IPS DF 6.9 (cell line): ENCODE measurements at regions not wholly inside any gene's neighbourhood (a gene's known extent, or its start where the extent isn't known, plus 50 kb on each side); places are given as distances from the start of the nearest gene placed in this dataset.
"Not testable (repeated sequence)": the region's sequence is repeated elsewhere in the genome, so short reads cannot be mapped to it uniquely, and the experiment has no call there.

Source experiments
- DNase-seq: peaks from one replicate; pipeline ENCODE4 v3.0.0-alpha.2; 2013; ENCODE audit warnings: low read depth, low spot score
- H3K27ac ChIP-seq: one replicate; pipeline ENCODE4 v1.5.1; 2013; ENCODE audit warnings: low read length, control low read depth
- H3K27me3 ChIP-seq: 2 replicates; pipeline ENCODE4 v1.6.1; 2013; ENCODE audit warnings: mild to moderate bottlenecking, low read length; ENCODE audit not compliant: control insufficient read depth, insufficient read depth
- H3K36me3 ChIP-seq: 2 replicates; pipeline ENCODE4 v1.6.1; 2013; ENCODE audit warnings: low read length; ENCODE audit not compliant: control insufficient read depth, insufficient read depth
- H3K4me1 ChIP-seq: 2 replicates; pipeline ENCODE4 v1.6.1; 2013; ENCODE audit warnings: low read length; ENCODE audit not compliant: control insufficient read depth, insufficient read depth
- H3K4me3 ChIP-seq: 2 replicates; pipeline ENCODE4 v1.5.1; 2013; ENCODE audit warnings: mild to moderate bottlenecking, low read length
- H3K9me3 ChIP-seq: 2 replicates; pipeline ENCODE4 v1.6.1; 2013; ENCODE audit warnings: low read length, inconsistent platforms; ENCODE audit not compliant: control insufficient read depth, insufficient read depth
- WGBS: extraction: QIAGEN DNeasy Blood & Tissue Kit; methylation state at CpG from one replicate; pipeline ENCODE4 v1.1.7; 2013; ENCODE audit warnings: mixed read lengths, missing lambda C conversion rate; ENCODE audit not compliant: insufficient read length, insufficient coverage; 5-methylcytosine and 5-hydroxymethylcytosine counted together

GRCh38 chr11:37431633-37432230 lies 833.7 kb upstream of the RAG2 start:
- not testable (repeated sequence) for H3K27me3 ChIP-seq, H3K4me1 ChIP-seq, H3K4me3 ChIP-seq, H3K9me3 ChIP-seq, H3K36me3 ChIP-seq, DNase-seq, H3K27ac ChIP-seq
- no CpG with 5 or more reads among the region's 29 CpGs for WGBS

DNA sequence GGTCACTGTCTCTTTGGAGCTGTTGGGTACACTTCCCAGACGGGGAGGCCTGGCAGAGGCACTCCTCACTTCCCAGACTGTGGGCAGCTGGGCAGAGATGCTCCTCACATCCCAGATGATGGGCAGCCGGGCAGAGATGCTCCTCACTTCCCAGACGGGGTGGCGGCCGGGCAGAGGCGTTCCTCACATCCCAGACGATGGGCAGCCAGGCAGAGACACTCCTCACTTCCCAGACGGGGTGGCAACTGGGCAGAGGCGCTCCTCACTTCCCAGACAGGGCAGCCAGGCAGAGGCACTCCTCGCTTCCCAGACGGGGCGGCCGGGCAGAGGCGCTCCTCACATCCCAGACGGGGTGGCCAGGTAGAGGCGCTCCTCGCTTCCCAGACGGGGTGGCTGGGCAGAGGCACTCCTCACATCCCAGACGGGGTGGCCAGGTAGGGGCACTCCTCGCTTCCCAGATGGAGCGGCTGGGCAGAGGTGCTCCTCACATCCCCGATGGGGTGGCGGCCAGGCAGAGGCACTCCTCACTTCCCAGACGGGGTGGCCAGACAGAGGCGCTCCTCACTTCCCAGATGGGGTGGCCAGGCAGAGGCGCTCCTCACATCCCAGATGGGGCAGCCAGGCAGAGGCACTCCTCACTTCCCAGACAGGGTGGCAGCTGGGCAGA lies 833.1 kb upstream of the RAG2 start:
- not testable (repeated sequence) for H3K4me3 ChIP-seq, H3K27ac ChIP-seq, H3K27me3 ChIP-seq, H3K36me3 ChIP-seq, H3K9me3 ChIP-seq, DNase-seq, H3K4me1 ChIP-seq
- no CpG with 5 or more reads among the region's 26 CpGs for WGBS

DNA sequence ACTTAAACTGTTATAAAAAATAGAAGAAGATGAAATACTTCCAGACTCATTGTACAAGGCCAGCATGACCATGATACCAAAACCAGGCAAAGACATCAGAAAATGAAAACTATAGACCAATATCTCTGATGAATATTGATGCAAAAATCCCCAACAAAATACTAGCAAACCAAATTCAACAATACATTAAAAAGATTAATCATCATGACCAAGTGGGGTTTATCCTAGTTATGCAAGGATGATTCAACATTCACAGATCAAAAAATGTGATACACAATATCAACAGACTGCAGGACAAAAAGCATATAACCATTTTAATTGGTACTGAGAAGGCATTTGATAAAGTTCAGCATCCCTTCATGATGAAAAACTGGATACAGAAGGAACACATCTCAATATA lies 824.5 kb upstream of the RAG2 start:
- Histone ChIP-seq H3K9me3 (no peaks in the 10 kb centered on the region; the same call in 1 of the 2 replicates), H3K4me3 (no peak overlapping the region), H3K27ac (no peak overlapping the region), H3K36me3 (no peaks in the 10 kb centered on the region), H3K4me1 (no peaks in the 10 kb centered on the region), H3K27me3 (no peaks in the 10 kb centered on the region)
- no peak for DNase-seq

DNA sequence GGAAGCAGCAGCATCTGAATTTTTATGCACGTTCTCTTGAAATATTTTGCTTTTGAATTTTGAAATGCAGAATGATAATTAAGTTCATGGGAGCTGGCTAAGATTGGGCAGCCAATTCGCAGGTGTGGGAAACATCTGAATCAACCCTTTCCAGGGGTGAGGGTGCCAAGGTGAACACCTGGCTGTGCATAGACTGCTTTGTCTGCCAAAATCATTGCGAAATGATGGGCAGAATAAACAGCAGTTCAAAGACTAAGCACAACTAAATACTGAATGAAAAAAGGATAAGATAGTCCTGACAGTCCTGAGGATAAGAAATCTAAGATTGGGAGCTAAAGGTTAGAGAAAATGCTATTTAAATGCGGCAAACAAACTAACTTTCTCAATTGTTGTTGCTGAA lies 813.3 kb upstream of the RAG2 start:
- H3K27me3 ChIP-seq = no peaks in the 10 kb centered on the region
- DNase-seq = no peak
- no peak overlapping the region for H3K4me3 ChIP-seq
- H3K27ac ChIP-seq = no peak overlapping the region
- no CpG with 5 or more reads among the region's 4 CpGs for WGBS
- H3K4me1 ChIP-seq = no peaks in the 10 kb centered on the region
- no peaks in the 10 kb centered on the region for H3K9me3 ChIP-seq
- H3K36me3 ChIP-seq = no peaks in the 10 kb centered on the region

- no peaks in the 10 kb centered on the region for H3K9me3 ChIP-seq
- no peaks in the 10 kb centered on the region for H3K36me3 ChIP-seq
- H3K4me3 ChIP-seq = no peak overlapping the region
- no peaks in the 10 kb centered on the region for H3K4me1 ChIP-seq
- no peak for DNase-seq
- H3K27me3 ChIP-seq = no peaks in the 10 kb centered on the region
- H3K27ac ChIP-seq = no peak overlapping the region
Observed at GRCh38 chr11:37409124-37409523, 811.1 kb upstream of the RAG2 start.

GRCh38 chr11:37407461-37407860 lies 809.4 kb upstream of the RAG2 start:
- Histone ChIP-seq H3K4me1 (no peaks in the 10 kb centered on the region), H3K27me3 (no peaks in the 10 kb centered on the region), H3K36me3 (no peaks in the 10 kb centered on the region), H3K27ac (no peak overlapping the region), H3K4me3 (no peak overlapping the region), H3K9me3 (no peaks in the 10 kb centered on the region)
- no peak for DNase-seq
- WGBS = no CpG with 5 or more reads among the region's 2 CpGs

DNA sequence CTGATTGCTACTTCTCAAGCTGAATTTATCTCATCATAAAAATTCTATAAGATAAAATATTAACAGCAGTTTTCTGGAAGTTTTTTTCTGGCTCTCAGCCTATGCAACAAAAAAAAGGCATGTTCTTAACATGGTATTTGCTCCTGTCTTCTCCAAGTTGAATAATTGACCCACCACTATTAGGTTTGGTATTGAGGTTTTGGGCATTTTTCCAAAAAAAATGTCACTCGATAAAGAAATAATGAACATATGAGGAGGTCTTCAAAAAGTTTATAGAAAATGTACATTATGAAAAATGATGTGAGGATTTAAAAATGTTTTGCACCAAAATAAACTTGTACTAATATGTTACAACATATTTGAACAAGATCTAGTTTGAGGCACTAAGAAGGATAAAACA lies 808.6 kb upstream of the RAG2 start:
- H3K4me1 ChIP-seq = no peaks in the 10 kb centered on the region
- H3K4me3 ChIP-seq = no peak overlapping the region
- DNase-seq = no peak
- H3K36me3 ChIP-seq = no peaks in the 10 kb centered on the region
- no peaks in the 10 kb centered on the region for H3K9me3 ChIP-seq
- WGBS = no CpG with 5 or more reads among the region's 1 CpG
- no peaks in the 10 kb centered on the region for H3K27me3 ChIP-seq
- no peak overlapping the region for H3K27ac ChIP-seq

DNA sequence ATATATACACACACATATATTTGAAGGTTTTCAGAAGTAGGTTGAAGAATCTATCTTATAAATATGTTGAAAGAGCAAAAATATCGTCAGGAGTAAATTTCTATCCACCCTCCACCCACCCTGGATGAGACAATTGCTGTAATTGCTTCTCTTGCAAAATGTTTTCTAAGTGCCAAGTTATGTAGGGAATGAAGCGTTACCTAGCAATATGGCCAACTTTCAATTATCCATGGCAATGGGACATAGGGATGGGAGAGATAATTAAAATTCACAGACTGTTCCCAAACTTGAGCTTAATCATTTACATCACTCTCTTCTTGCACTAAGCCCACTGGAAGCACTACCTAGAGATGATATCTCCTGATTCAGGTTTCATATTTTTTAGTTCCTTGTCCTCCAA lies 806.2 kb upstream of the RAG2 start:
- DNase-seq = no peak

GRCh38 chr11:37402663-37403062 lies 804.6 kb upstream of the RAG2 start:
- WGBS = no CpG with 5 or more reads among the region's 1 CpG
- Histone ChIP-seq H3K4me1 (no peaks in the 10 kb centered on the region), H3K9me3 (no peaks in the 10 kb centered on the region), H3K27ac (no peak overlapping the region), H3K27me3 (no peaks in the 10 kb centered on the region), H3K36me3 (no peaks in the 10 kb centered on the region), H3K4me3 (no peak overlapping the region)
- no peak for DNase-seq

More for the DNA sequence above, 806.2 kb upstream of the RAG2 start:
- Histone ChIP-seq H3K4me1 (no peaks in the 10 kb centered on the region), H3K36me3 (no peaks in the 10 kb centered on the region), H3K4me3 (no peak overlapping the region), H3K27ac (no peak overlapping the region), H3K9me3 (no peaks in the 10 kb centered on the region), H3K27me3 (no peaks in the 10 kb centered on the region)
- no CpG with 5 or more reads among the region's 2 CpGs for WGBS

DNA sequence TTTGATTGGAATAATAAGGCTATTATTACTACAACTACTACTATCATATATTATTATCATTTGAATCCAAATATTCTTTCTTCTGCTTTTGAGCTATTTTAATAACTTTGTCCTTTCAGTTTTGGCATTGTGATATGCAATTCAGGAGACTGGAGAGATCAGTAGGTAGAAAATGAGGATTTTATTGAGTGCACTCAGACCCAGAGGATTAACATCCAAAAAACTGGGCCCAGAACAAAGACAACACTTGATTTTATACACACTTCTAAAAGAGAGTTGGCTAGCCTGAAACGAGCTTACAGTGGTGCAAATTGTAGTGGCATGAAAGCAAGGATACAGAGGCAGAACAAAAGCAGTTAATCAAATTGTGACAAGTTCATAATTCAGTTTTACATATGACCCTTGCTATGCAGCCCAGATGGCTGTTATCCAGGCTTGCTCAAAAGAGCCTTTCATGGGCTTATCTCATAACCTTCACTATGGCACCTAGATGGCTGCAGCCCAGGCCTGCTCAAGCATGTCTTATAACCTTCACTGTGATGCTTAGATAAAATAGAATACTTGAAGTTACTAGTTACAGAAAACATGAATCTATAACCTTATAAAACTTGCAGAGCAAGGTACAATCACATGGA lies 796.3 kb upstream of the RAG2 start:
- Histone ChIP-seq H3K27ac (no peak overlapping the region), H3K4me1 (no peaks in the 10 kb centered on the region), H3K4me3 (no peak overlapping the region), H3K27me3 (no peaks in the 10 kb centered on the region), H3K36me3 (no peaks in the 10 kb centered on the region), H3K9me3 (no peaks in the 10 kb centered on the region; the same call in 1 of the 2 replicates)
- no peak for DNase-seq
- WGBS = no CpG with 5 or more reads among the region's 1 CpG

- DNase-seq = no peak
- no peak overlapping the region for H3K4me3 ChIP-seq
- H3K27ac ChIP-seq = no peak overlapping the region
- H3K4me1 ChIP-seq = no peaks in the 10 kb centered on the region
- H3K9me3 ChIP-seq = no peaks in the 10 kb centered on the region; the same call in 1 of the 2 replicates
- no CpG with 5 or more reads among the region's 1 CpG for WGBS
- H3K36me3 ChIP-seq = no peaks in the 10 kb centered on the region
- no peaks in the 10 kb centered on the region for H3K27me3 ChIP-seq
Observed at GRCh38 chr11:37391615-37392014, 793.6 kb upstream of the RAG2 start.
